Neural cell (in vitro differentiated cells): ENCODE measurements at regions not wholly inside any gene's neighbourhood (a gene's known extent, or its start where the extent isn't known, plus 50 kb on each side); places are given as distances from the start of the nearest gene placed in this dataset.

Source experiments
- H2AFZ ChIP-seq: fragments of 200-600, 300-800 bp; sonication (generic), shearing (Covaris generic); 2 replicates; pipeline ENCODE4 v1.6.0; 2014; ENCODE audit warnings: low read depth, mild to moderate bottlenecking, antibody characterized with exemption, low read length, moderate library complexity
- H3F3A ChIP-seq: fragments of 200-600 bp; shearing (Covaris generic); 2 replicates; pipeline ENCODE4 v1.6.1; 2016; ENCODE audit warnings: mild to moderate bottlenecking, moderate library complexity, mixed read lengths, antibody characterized with exemption, low read length; ENCODE audit not compliant: insufficient read depth, poor library complexity, severe bottlenecking
- H3K27ac ChIP-seq: fragments of 200-600, 300-800 bp; sonication (generic), shearing (Covaris generic); 2 replicates; pipeline ENCODE4 v1.5.1; 2014; ENCODE audit warnings: mild to moderate bottlenecking, low read length, moderate library complexity
- H3K27me3 ChIP-seq: fragments of 300-800, 200-600 bp; sonication (generic), shearing (Covaris generic); 2 replicates; pipeline ENCODE4 v1.6.0; 2014; ENCODE audit warnings: mild to moderate bottlenecking, low read depth, low read length, moderate library complexity; ENCODE audit not compliant: insufficient read depth
- H3K36me3 ChIP-seq: fragments of 300-800, 200-600 bp; sonication (generic), shearing (Covaris generic); 2 replicates; pipeline ENCODE4 v1.5.1; 2014; ENCODE audit warnings: mild to moderate bottlenecking, antibody characterized with exemption, low read length, moderate library complexity; ENCODE audit not compliant: insufficient read depth
- H3K4me2 ChIP-seq: fragments of 300-800, 200-600 bp; sonication (generic), shearing (Covaris generic); 2 replicates; pipeline ENCODE4 v1.6.0; 2014; ENCODE audit warnings: mild to moderate bottlenecking, low read length
- H3K4me3 ChIP-seq: fragments of 300-800, 200-600 bp; sonication (generic), shearing (Covaris generic); 2 replicates; pipeline ENCODE4 v1.5.1; 2014; ENCODE audit warnings: mild to moderate bottlenecking, low read length, moderate library complexity
- H3K79me2 ChIP-seq: fragments of 200-600 bp; shearing (Covaris generic); replicated peaks from 2 replicates; pipeline ENCODE4 v1.6.0; 2014; ENCODE audit warnings: mild to moderate bottlenecking, low read length, moderate library complexity; ENCODE audit not compliant: insufficient read depth
- H3K9ac ChIP-seq: fragments of 300-800, 200-600 bp; sonication (generic), shearing (Covaris generic); 2 replicates; pipeline ENCODE4 v1.6.1; 2016; ENCODE audit warnings: mild to moderate bottlenecking, low read length, mixed read lengths
- H3K9me2 ChIP-seq: fragments of 200-600 bp; shearing (Covaris generic); 2 replicates; pipeline ENCODE4 v1.6.1; 2016; ENCODE audit warnings: mild to moderate bottlenecking, low read length, mixed read lengths; ENCODE audit not compliant: insufficient read depth
- H3K9me3 ChIP-seq: fragments of 200-600, 300-800 bp; sonication (generic), shearing (Covaris generic); 2 replicates; pipeline ENCODE4 v1.6.1; 2016; ENCODE audit warnings: mild to moderate bottlenecking, mixed run types, low read length, moderate library complexity, mixed read lengths
- H4K20me1 ChIP-seq: fragments of 200-600 bp; shearing (Covaris generic); 2 replicates; pipeline ENCODE4 v1.6.1; 2016; ENCODE audit warnings: mild to moderate bottlenecking, mixed run types; ENCODE audit not compliant: insufficient read depth
- EP300 ChIP-seq: fragments of 450-650 bp; conservative IDR thresholded peaks from 2 replicates; pipeline ENCODE4 v1.6.1; 2014; ENCODE audit warnings: antibody characterized with exemption, mild to moderate bottlenecking, moderate library complexity; ENCODE audit not compliant: poor library complexity, severe bottlenecking
- EZH2 ChIP-seq: fragments of 200-600, 300-800 bp; shearing (Covaris generic), sonication (generic); IDR thresholded peaks from 2 replicates; pipeline ENCODE4 v1.6.1; 2014; ENCODE audit warnings: antibody characterized with exemption, low read length, borderline replicate concordance, mild to moderate bottlenecking; ENCODE audit not compliant: insufficient read depth, poor library complexity, severe bottlenecking
- MXI1 ChIP-seq: fragments of 450-650 bp; conservative IDR thresholded peaks from 2 replicates; pipeline ENCODE4 v1.6.1; 2014; ENCODE audit warnings: antibody characterized with exemption, mild to moderate bottlenecking; ENCODE audit not compliant: poor library complexity, severe bottlenecking
- POLR2AphosphoS5 ChIP-seq: IDR thresholded peaks from 2 replicates; pipeline ENCODE4 v1.6.1; 2012
- RAD21 ChIP-seq: fragments of 450-650 bp; conservative IDR thresholded peaks from 2 replicates; pipeline ENCODE4 v1.6.1; 2014; ENCODE audit warnings: antibody characterized with exemption, mild to moderate bottlenecking, moderate library complexity
- SMC3 ChIP-seq: fragments of 450-650 bp; conservative IDR thresholded peaks from 2 replicates; pipeline ENCODE4 v1.6.1; 2014; ENCODE audit warnings: antibody characterized with exemption, mild to moderate bottlenecking, moderate library complexity; ENCODE audit not compliant: poor library complexity
- TAF1 ChIP-seq: IDR thresholded peaks from 2 replicates; pipeline ENCODE4 v1.6.1; 2012; ENCODE audit warnings: low read depth
- TF ChIP-seq, protein P1 (sequence below): IDR thresholded peaks from 2 replicates; pipeline ENCODE4 v1.6.1; 2012; ENCODE audit warnings: borderline replicate concordance
- TF ChIP-seq, protein P2 (sequence below): fragments of 450-650 bp; IDR thresholded peaks from 2 replicates; pipeline ENCODE4 v1.5.1; 2014; ENCODE audit warnings: antibody characterized with exemption, mild to moderate bottlenecking, moderate library complexity; ENCODE audit not compliant: poor library complexity, severe bottlenecking

GRCh38 chr10:33087922-33088321 lies 129.9 kb upstream of the ITGB1 start:
- Histone ChIP-seq H3K79me2 (no peaks in the 10 kb centered on the region), H4K20me1 (no peaks in the 10 kb centered on the region), H2AFZ (no peak overlapping the region), H3F3A (no peaks in the 10 kb centered on the region), H3K27me3 (no peaks in the 10 kb centered on the region), H3K4me3 (no peak overlapping the region), H3K36me3 (no peaks in the 10 kb centered on the region), H3K9me2 (no peaks in the 10 kb centered on the region), H3K9me3 (no peaks in the 10 kb centered on the region), H3K9ac (no peak overlapping the region), H3K4me2 (no peak overlapping the region), H3K27ac (no peak overlapping the region)
- TF ChIP-seq TAF1: no peak
- TF ChIP-seq SMC3: no peak
- no peak for TF ChIP-seq EZH2
- no peak for TF ChIP-seq POLR2AphosphoS5
- no peak for TF ChIP-seq RAD21
- no peak for TF ChIP-seq EP300
- TF ChIP-seq, protein P1, sequence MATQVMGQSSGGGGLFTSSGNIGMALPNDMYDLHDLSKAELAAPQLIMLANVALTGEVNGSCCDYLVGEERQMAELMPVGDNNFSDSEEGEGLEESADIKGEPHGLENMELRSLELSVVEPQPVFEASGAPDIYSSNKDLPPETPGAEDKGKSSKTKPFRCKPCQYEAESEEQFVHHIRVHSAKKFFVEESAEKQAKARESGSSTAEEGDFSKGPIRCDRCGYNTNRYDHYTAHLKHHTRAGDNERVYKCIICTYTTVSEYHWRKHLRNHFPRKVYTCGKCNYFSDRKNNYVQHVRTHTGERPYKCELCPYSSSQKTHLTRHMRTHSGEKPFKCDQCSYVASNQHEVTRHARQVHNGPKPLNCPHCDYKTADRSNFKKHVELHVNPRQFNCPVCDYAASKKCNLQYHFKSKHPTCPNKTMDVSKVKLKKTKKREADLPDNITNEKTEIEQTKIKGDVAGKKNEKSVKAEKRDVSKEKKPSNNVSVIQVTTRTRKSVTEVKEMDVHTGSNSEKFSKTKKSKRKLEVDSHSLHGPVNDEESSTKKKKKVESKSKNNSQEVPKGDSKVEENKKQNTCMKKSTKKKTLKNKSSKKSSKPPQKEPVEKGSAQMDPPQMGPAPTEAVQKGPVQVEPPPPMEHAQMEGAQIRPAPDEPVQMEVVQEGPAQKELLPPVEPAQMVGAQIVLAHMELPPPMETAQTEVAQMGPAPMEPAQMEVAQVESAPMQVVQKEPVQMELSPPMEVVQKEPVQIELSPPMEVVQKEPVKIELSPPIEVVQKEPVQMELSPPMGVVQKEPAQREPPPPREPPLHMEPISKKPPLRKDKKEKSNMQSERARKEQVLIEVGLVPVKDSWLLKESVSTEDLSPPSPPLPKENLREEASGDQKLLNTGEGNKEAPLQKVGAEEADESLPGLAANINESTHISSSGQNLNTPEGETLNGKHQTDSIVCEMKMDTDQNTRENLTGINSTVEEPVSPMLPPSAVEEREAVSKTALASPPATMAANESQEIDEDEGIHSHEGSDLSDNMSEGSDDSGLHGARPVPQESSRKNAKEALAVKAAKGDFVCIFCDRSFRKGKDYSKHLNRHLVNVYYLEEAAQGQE: no peak
- TF ChIP-seq MXI1: no peak
- TF ChIP-seq, protein P2, sequence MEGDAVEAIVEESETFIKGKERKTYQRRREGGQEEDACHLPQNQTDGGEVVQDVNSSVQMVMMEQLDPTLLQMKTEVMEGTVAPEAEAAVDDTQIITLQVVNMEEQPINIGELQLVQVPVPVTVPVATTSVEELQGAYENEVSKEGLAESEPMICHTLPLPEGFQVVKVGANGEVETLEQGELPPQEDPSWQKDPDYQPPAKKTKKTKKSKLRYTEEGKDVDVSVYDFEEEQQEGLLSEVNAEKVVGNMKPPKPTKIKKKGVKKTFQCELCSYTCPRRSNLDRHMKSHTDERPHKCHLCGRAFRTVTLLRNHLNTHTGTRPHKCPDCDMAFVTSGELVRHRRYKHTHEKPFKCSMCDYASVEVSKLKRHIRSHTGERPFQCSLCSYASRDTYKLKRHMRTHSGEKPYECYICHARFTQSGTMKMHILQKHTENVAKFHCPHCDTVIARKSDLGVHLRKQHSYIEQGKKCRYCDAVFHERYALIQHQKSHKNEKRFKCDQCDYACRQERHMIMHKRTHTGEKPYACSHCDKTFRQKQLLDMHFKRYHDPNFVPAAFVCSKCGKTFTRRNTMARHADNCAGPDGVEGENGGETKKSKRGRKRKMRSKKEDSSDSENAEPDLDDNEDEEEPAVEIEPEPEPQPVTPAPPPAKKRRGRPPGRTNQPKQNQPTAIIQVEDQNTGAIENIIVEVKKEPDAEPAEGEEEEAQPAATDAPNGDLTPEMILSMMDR: no peak

- H3K79me2 ChIP-seq: no peaks in the 10 kb centered on the region
- no peaks in the 10 kb centered on the region for H3K9me2 ChIP-seq
- H3K9me3 ChIP-seq: no peaks in the 10 kb centered on the region
- no peak overlapping the region for H3K4me2 ChIP-seq
- TF ChIP-seq RAD21 (no peak), MXI1 (no peak), SMC3 (no peak), POLR2AphosphoS5 (no peak), EZH2 (no peak), EP300 (no peak), TAF1 (no peak)
- TF ChIP-seq, protein P2: no peak
- TF ChIP-seq, protein P1: no peak
- no peaks in the 10 kb centered on the region for H4K20me1 ChIP-seq
- no peaks in the 10 kb centered on the region for H3K36me3 ChIP-seq
- no peak overlapping the region for H3K9ac ChIP-seq
- no peak overlapping the region for H3K27ac ChIP-seq
- H3K4me3 ChIP-seq: no peak overlapping the region
- H3K27me3 ChIP-seq: no peaks in the 10 kb centered on the region
- H3F3A ChIP-seq: no peaks in the 10 kb centered on the region
- no peak overlapping the region for H2AFZ ChIP-seq
These were observed 129.1 kb upstream of the ITGB1 start for GRCh38 chr10:33087152-33087551.
